GM11168 (cell line): ENCODE measurements at regions not wholly inside any gene's neighbourhood (a gene's known extent, or its start where the extent isn't known, plus 50 kb on each side); places are given as distances from the start of the nearest gene placed in this dataset.
"Not testable (repeated sequence)": the region's sequence is repeated elsewhere in the genome, so short reads cannot be mapped to it uniquely, and the experiment has no call there.

Experiments used
- in situ Hi-C: fragments of 300-500 bp; cut with MboI; formaldehyde crosslinking; loops from one replicate; pipeline ENCODE4 v1.12.0; 2022; ENCODE audit warnings: low sequenced_read_pairs; ENCODE audit not compliant: unreplicated experiment

- in situ Hi-C loops = no loop called here
Measured at GRCh38 chr18:64785686-64786085, 636.8 kb upstream of the LINC00305 start.

GRCh38 chr18:64777556-64777955 is 628.7 kb upstream of the LINC00305 start:
- in situ Hi-C loops = no loop called here

- in situ Hi-C loops = no loop called here
Measured at GRCh38 chr18:64765908-64766307, 617.0 kb upstream of the LINC00305 start.

GRCh38 chr18:64752707-64753106 is 603.8 kb upstream of the LINC00305 start:
- in situ Hi-C loops = no loop called here

GRCh38 chr18:64749884-64750283 is 601.0 kb upstream of the LINC00305 start:
- in situ Hi-C loops = no loop called here

GRCh38 chr18:64747803-64748202 is 598.9 kb upstream of the LINC00305 start:
- in situ Hi-C loops = no loop called here

GRCh38 chr18:64742898-64743297 is 594.0 kb upstream of the LINC00305 start:
- in situ Hi-C loops = no loop called here

GRCh38 chr18:64734063-64734462 is 585.2 kb upstream of the LINC00305 start:
- in situ Hi-C loops = no loop called here

GRCh38 chr18:64725657-64726056 is 576.8 kb upstream of the LINC00305 start:
- in situ Hi-C loops = not testable (repeated sequence)

- in situ Hi-C loops = no loop called here
Measured at GRCh38 chr18:64720781-64721464, 572.0 kb upstream of the LINC00305 start.

GRCh38 chr18:64718808-64719207 is 569.9 kb upstream of the LINC00305 start:
- in situ Hi-C loops = no loop called here

- in situ Hi-C loops = no loop called here
Measured at GRCh38 chr18:64717026-64717425, 568.1 kb upstream of the LINC00305 start.

GRCh38 chr18:64714086-64714485 is 565.2 kb upstream of the LINC00305 start:
- in situ Hi-C loops = no loop called here

- in situ Hi-C loops = no loop called here
Measured at GRCh38 chr18:64713284-64713683, 564.4 kb upstream of the LINC00305 start.

GRCh38 chr18:64712035-64712434 is 563.1 kb upstream of the LINC00305 start:
- in situ Hi-C loops = no loop called here

GRCh38 chr18:64710105-64710861 is 561.4 kb upstream of the LINC00305 start:
- in situ Hi-C loops = no loop called here

GRCh38 chr18:64707052-64707451 is 558.2 kb upstream of the LINC00305 start:
- in situ Hi-C loops = no loop called here

- in situ Hi-C loops = no loop called here
Measured at GRCh38 chr18:64699081-64699480, 550.2 kb upstream of the LINC00305 start.

GRCh38 chr18:64695851-64696553 is 547.1 kb upstream of the LINC00305 start:
- in situ Hi-C loops = no loop called here

- in situ Hi-C loops = no loop called here
Measured at GRCh38 chr18:64693766-64694165, 544.9 kb upstream of the LINC00305 start.

- in situ Hi-C loops = no loop called here
Measured at GRCh38 chr18:64692826-64693225, 543.9 kb upstream of the LINC00305 start.
